Adipocyte (in vitro differentiated cells): ENCODE measurements at regions not wholly inside any gene's neighbourhood (a gene's known extent, or its start where the extent isn't known, plus 50 kb on each side); places are given as distances from the start of the nearest gene placed in this dataset.
"Not testable (repeated sequence)": the region's sequence is repeated elsewhere in the genome, so short reads cannot be mapped to it uniquely, and the experiment has no call there.

Experiments used
- DNase-seq: peaks from one replicate; pipeline ENCODE4 v3.0.0-alpha.2; 2015; ENCODE audit warnings: low read depth
- H3K27me3 ChIP-seq: replicated peaks from 2 replicates; pipeline ENCODE4 v1.7.0; 2013; ENCODE audit warnings: mild to moderate bottlenecking, low read length, moderate library complexity; ENCODE audit not compliant: control insufficient read depth, insufficient read depth
- H3K36me3 ChIP-seq: 2 replicates; pipeline ENCODE4 v1.7.0; 2013; ENCODE audit warnings: low read length, mild to moderate bottlenecking, moderate library complexity; ENCODE audit not compliant: control insufficient read depth, insufficient read depth, severe bottlenecking
- H3K4me1 ChIP-seq: 2 replicates; pipeline ENCODE4 v1.7.0; 2013; ENCODE audit warnings: mild to moderate bottlenecking, low read length, moderate library complexity; ENCODE audit not compliant: control insufficient read depth, insufficient read depth
- H3K4me3 ChIP-seq: 2 replicates; pipeline ENCODE4 v1.7.0; 2013; ENCODE audit warnings: mild to moderate bottlenecking, low read length, moderate library complexity
- H3K9ac ChIP-seq: 2 replicates; pipeline ENCODE4 v1.7.0; 2013; ENCODE audit warnings: mild to moderate bottlenecking, low read length, moderate library complexity
- H3K9me3 ChIP-seq: 2 replicates; pipeline ENCODE4 v1.7.0; 2013; ENCODE audit warnings: mild to moderate bottlenecking, low read length, moderate library complexity; ENCODE audit not compliant: control insufficient read depth

- H3K4me3 ChIP-seq = no peak overlapping the region
- no peaks in the 10 kb centered on the region for H3K27me3 ChIP-seq
- H3K9me3 ChIP-seq = no peaks in the 10 kb centered on the region
- peaks cover 16% of the 10 kb centered on the region for H3K4me1 ChIP-seq
- no peak for DNase-seq
- no peak overlapping the region for H3K9ac ChIP-seq
- no peaks in the 10 kb centered on the region for H3K36me3 ChIP-seq
These were observed 208.3 kb upstream of the RIMS1 start for GRCh38 chr6:71678091-71678490.

DNA sequence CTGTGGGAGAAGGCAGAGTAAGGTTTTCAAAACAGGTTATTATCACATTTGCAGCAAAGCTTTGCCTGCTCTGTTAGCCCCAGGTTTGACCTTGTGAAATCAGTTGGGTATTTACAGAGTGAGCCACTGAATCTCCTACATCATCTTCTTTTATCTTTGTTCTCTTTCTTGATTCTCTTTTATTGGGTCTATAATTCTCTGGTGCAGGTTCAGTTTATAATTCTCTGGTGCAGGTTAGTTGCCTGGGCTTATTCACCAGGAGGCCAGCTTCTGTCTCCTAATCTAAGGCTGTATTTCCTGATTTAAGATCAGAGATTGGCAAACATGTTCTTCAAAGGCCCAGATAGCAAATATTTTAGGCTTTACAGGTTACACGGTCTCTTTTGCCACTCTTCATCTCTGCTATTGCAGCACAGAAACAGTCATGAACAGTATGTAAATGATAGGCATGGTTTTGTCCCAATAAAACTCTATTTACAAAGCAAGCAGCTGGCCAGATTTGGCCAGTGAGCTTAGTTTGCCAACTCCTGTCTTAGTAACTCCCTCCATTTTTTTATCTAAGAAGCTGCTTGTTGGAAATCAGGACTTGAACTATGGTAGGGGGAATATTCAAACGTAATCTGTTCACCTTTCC is 205.0 kb upstream of the RIMS1 start:
- no peaks in the 10 kb centered on the region for H3K27me3 ChIP-seq
- no peaks in the 10 kb centered on the region for H3K4me1 ChIP-seq
- H3K36me3 ChIP-seq = no peaks in the 10 kb centered on the region
- DNase-seq = no peak
- no peak overlapping the region for H3K4me3 ChIP-seq
- no peaks in the 10 kb centered on the region for H3K9me3 ChIP-seq
- no peak overlapping the region for H3K9ac ChIP-seq

GRCh38 chr6:71686021-71686677 is 200.2 kb upstream of the RIMS1 start:
- not testable (repeated sequence) for H3K36me3 ChIP-seq, H3K9me3 ChIP-seq, H3K27me3 ChIP-seq, H3K4me3 ChIP-seq, DNase-seq, H3K9ac ChIP-seq, H3K4me1 ChIP-seq

DNA sequence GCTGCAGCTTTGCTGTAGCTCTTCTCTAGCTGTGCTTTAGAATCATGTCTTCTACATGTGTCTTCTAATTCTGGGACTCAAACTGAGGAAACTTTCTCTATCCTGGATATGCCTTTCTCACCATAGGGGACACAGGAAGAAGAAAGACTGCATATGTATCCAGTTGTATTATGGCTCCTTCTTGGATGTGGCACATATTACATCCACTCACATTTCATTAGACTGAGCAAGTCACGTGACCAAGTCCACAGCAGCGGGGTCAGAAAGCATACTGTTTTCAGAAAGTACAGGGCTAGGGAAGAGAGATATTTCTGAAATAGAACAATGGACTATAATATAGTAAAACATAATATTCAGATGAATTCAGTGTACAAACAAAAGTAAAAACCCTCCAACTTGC is 187.6 kb upstream of the RIMS1 start:
- Histone ChIP-seq H3K9me3 (peaks cover 11% of the 10 kb centered on the region), H3K4me3 (no peak overlapping the region), H3K36me3 (no peaks in the 10 kb centered on the region), H3K27me3 (no peaks in the 10 kb centered on the region), H3K9ac (no peak overlapping the region), H3K4me1 (no peaks in the 10 kb centered on the region)
- DNase-seq = no peak

DNA sequence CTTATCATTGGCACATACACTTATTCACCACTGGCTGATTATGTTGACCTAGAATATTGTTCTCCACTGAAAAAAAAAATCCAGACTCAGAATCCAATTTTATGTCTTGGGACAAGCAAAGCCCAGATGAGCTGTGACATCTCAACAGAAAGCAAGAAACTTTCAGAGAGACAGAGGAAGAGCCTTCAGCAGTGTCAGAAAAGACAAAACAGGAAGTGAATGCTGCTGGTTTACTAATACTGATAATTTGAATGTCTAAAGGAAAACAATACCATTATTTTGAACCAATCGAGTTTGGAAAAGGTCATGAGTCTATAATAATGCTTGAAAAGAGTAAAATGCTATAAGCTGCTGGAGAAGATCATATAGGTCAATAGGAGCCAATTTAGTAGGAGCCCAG is 179.8 kb upstream of the RIMS1 start:
- no peak for DNase-seq

GRCh38 chr6:71707059-71707458 is 179.3 kb upstream of the RIMS1 start:
- Histone ChIP-seq H3K27me3 (no peaks in the 10 kb centered on the region), H3K36me3 (no peaks in the 10 kb centered on the region), H3K9ac (no peak overlapping the region), H3K4me1 (no peaks in the 10 kb centered on the region), H3K4me3 (no peak overlapping the region), H3K9me3 (no peaks in the 10 kb centered on the region)
- DNase-seq = no peak

More for the DNA sequence above, 179.8 kb upstream of the RIMS1 start:
- Histone ChIP-seq H3K9me3 (no peaks in the 10 kb centered on the region), H3K4me3 (no peak overlapping the region), H3K4me1 (no peaks in the 10 kb centered on the region), H3K36me3 (no peaks in the 10 kb centered on the region), H3K9ac (no peak overlapping the region), H3K27me3 (no peaks in the 10 kb centered on the region)

DNA sequence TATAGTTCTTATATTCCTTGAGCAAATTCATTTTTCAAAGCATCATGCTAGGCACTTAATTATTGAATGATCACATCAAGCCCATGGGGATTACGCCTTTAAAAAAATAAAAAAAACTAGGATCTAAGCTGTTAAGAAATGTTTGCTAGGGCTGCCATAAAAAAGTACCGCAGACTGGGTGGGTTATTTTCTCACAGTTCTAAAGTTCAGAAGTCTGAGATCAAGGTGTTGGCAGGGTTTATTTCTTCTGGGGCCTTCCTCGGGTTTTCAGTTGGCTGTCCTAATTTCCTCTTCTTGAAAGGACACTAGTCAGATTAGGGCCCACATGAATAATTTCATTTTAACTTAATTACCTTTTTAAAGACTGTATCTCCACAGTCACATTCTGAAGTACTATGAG is 165.6 kb upstream of the RIMS1 start:
- H3K36me3 ChIP-seq = no peaks in the 10 kb centered on the region

DNA sequence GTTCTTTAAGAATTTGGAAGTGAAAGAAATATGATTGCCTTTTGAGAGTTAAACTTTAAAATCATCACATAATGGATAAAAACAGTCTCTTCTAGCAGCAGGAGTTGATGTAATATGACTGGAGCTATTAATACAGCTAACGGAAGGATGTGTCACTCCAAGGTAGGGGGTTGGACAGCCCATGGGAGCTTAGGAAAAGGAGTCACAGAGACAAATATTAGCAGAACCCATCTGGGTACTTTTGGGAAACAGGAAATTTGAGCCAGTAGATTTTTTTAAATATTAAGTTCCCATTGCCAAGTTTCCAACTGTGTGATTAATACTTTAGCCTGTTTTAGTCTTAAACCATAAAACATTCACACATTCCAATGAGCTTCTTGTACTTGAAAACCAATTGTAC is 164.7 kb upstream of the RIMS1 start:
- Histone ChIP-seq H3K9me3 (no peaks in the 10 kb centered on the region), H3K4me1 (peaks cover 36% of the 10 kb centered on the region), H3K36me3 (no peaks in the 10 kb centered on the region), H3K4me3 (no peak overlapping the region), H3K27me3 (no peaks in the 10 kb centered on the region), H3K9ac (peak overlapping the region; percentile 54)
- DNase-seq = no peak

More for the DNA sequence above, 165.6 kb upstream of the RIMS1 start:
- Histone ChIP-seq H3K9me3 (no peaks in the 10 kb centered on the region), H3K4me3 (no peak overlapping the region), H3K4me1 (peaks cover 36% of the 10 kb centered on the region), H3K9ac (peak overlapping the region; percentile 54), H3K27me3 (no peaks in the 10 kb centered on the region)
- no peak for DNase-seq

DNA sequence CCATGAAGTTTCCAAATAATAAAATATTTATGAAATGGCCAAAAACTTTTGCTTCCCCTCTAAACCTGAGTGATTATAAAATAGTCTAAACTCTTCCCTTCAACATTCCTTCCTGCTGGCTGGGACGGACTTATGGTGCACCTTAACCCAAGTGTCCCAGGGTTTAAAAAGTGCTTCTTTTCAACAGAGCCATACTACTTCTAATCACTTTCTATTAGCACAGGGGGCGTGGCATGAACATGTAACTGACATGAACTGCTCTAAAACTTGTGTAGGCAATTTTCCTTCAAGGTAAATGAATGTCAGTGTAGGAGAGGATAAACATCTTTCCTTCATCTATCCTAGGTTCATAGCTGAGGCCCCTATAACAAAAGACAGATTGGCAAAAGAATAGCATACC is 163.6 kb upstream of the RIMS1 start:
- no peak for DNase-seq
- H3K9me3 ChIP-seq = no peaks in the 10 kb centered on the region
- no peak overlapping the region for H3K9ac ChIP-seq
- peaks cover 40% of the 10 kb centered on the region for H3K4me1 ChIP-seq
- H3K4me3 ChIP-seq = no peak overlapping the region
- no peaks in the 10 kb centered on the region for H3K27me3 ChIP-seq
- H3K36me3 ChIP-seq = no peaks in the 10 kb centered on the region

GRCh38 chr6:71724456-71725125 is 161.8 kb upstream of the RIMS1 start:
- Histone ChIP-seq H3K4me3 (no peak overlapping the region), H3K36me3 (no peaks in the 10 kb centered on the region), H3K4me1 (peaks cover 59% of the 10 kb centered on the region), H3K9ac (no peak overlapping the region), H3K27me3 (no peaks in the 10 kb centered on the region), H3K9me3 (no peaks in the 10 kb centered on the region)
- no peak for DNase-seq

GRCh38 chr6:71725126-71725470 is 161.3 kb upstream of the RIMS1 start:
- Histone ChIP-seq H3K36me3 (no peaks in the 10 kb centered on the region), H3K4me3 (no peak overlapping the region), H3K9me3 (no peaks in the 10 kb centered on the region), H3K27me3 (no peaks in the 10 kb centered on the region), H3K9ac (no peak overlapping the region), H3K4me1 (peaks cover 64% of the 10 kb centered on the region)
- DNase-seq = no peak
